OCI-LY1 (cell line): ENCODE measurements at regions not wholly inside any gene's neighbourhood (a gene's known extent, or its start where the extent isn't known, plus 50 kb on each side); places are given as distances from the start of the nearest gene placed in this dataset.

Source experiments
- EZH2 ChIP-seq: fragments of 200-600 bp; sonication (generic), shearing (Covaris generic); IDR thresholded peaks from 2 replicates; pipeline ENCODE4 v1.8.0; 2017; ENCODE audit warnings: borderline replicate concordance, mixed run types, mild to moderate bottlenecking, antibody characterized with exemption, low read length, moderate library complexity, mixed read lengths
- TF ChIP-seq, protein P1 (sequence below): fragments of 200-600 bp; sonication (generic), shearing (Covaris generic); IDR thresholded peaks from 2 replicates; pipeline ENCODE4 v1.5.1; 2017; ENCODE audit warnings: mild to moderate bottlenecking, antibody characterized with exemption, low read length, moderate library complexity, mixed read lengths

DNA sequence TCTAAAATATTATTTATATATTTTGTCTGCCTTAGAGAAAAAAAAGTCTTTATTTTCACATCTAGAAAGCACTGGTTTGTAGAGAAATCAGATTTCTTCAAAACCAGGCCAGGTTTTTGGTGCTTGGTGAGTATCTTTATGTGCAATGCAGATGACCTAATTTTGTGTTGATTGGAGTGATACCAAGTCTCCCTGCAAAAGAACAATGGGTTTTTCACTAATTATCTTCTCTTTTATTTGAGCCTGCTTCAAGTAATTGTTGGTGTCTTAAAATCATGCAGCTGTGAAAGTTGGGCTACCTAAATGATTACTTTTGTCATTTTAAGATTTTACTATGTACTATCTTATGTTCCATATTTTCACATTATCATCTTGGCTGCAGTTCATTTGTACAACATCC lies 874.7 kb downstream of the TFAP2A start:
- TF ChIP-seq, protein P1, sequence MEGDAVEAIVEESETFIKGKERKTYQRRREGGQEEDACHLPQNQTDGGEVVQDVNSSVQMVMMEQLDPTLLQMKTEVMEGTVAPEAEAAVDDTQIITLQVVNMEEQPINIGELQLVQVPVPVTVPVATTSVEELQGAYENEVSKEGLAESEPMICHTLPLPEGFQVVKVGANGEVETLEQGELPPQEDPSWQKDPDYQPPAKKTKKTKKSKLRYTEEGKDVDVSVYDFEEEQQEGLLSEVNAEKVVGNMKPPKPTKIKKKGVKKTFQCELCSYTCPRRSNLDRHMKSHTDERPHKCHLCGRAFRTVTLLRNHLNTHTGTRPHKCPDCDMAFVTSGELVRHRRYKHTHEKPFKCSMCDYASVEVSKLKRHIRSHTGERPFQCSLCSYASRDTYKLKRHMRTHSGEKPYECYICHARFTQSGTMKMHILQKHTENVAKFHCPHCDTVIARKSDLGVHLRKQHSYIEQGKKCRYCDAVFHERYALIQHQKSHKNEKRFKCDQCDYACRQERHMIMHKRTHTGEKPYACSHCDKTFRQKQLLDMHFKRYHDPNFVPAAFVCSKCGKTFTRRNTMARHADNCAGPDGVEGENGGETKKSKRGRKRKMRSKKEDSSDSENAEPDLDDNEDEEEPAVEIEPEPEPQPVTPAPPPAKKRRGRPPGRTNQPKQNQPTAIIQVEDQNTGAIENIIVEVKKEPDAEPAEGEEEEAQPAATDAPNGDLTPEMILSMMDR: no peak
- TF ChIP-seq EZH2: no peak
